A673 (cell line): ENCODE measurements at regions not wholly inside any gene's neighbourhood (a gene's known extent, or its start where the extent isn't known, plus 50 kb on each side); places are given as distances from the start of the nearest gene placed in this dataset.

Experiments used
- BruUV-seq: library from RNA; stranded (reverse); fragments of 400-500 nt; replicated peaks from 2 replicates; lab custom pipeline; 2021; lab: Mats Ljungman, UMichigan
- CTCF ChIA-PET: fragments of 300-600 bp; sonication (Branson Sonifier 250); formaldehyde crosslinking; loops from one replicate; lab custom pipeline; 2022; ENCODE audit warnings: antibody characterized with exemption; lab: Charles Lee
- POLR2A ChIA-PET: fragments of 300-600 bp; sonication (Branson Sonifier 250); formaldehyde crosslinking; loops from one replicate; lab custom pipeline; 2022; ENCODE audit warnings: antibody characterized with exemption; ENCODE audit not compliant: low non-redundant PET; lab: Charles Lee
- DNase-seq: peaks from one replicate; pipeline ENCODE4 v3.0.0-alpha.2; 2015; ENCODE audit warnings: low spot score
- H3K27ac ChIP-seq: fragments of 200-600 bp; sonication (generic); 2 replicates; pipeline ENCODE4 v1.5.1; 2016; ENCODE audit warnings: mixed run types, low read depth, mild to moderate bottlenecking, mixed read lengths, antibody characterized with exemption, low read length; ENCODE audit not compliant: poor library complexity, severe bottlenecking
- H3K27me3 ChIP-seq: fragments of 200-600 bp; sonication (generic); replicated peaks from 2 replicates; pipeline ENCODE4 v1.6.1; 2017; ENCODE audit warnings: mixed run types, low read depth, mild to moderate bottlenecking, mixed read lengths, antibody characterized with exemption, low read length; ENCODE audit not compliant: insufficient read depth, poor library complexity
- H3K36me3 ChIP-seq: fragments of 200-600 bp; sonication (generic); 2 replicates; pipeline ENCODE4 v1.6.1; 2016; ENCODE audit warnings: mixed run types, mild to moderate bottlenecking, mixed read lengths, antibody characterized with exemption, low read length; ENCODE audit not compliant: insufficient read depth, poor library complexity, severe bottlenecking
- H3K4me1 ChIP-seq: fragments of 200-600 bp; sonication (generic); 2 replicates; pipeline ENCODE4 v1.6.1; 2017; ENCODE audit warnings: mixed run types, mild to moderate bottlenecking, mixed read lengths, antibody characterized with exemption, low read length; ENCODE audit not compliant: insufficient read depth, poor library complexity, severe bottlenecking
- H3K4me3 ChIP-seq: fragments of 200-600 bp; sonication (generic); 2 replicates; pipeline ENCODE4 v1.5.1; 2016; ENCODE audit warnings: low read depth, mixed run types, mild to moderate bottlenecking, mixed read lengths, low read length; ENCODE audit not compliant: poor library complexity, severe bottlenecking
- H3K9me3 ChIP-seq: fragments of 200-600 bp; sonication (generic); 2 replicates; pipeline ENCODE4 v1.6.1; 2016; ENCODE audit warnings: mixed run types, low read depth, mild to moderate bottlenecking, mixed read lengths, antibody characterized with exemption, low read length; ENCODE audit not compliant: poor library complexity, severe bottlenecking
- CTCF ChIP-seq: fragments of 300-800, 200-600 bp; sonication (generic); conservative IDR thresholded peaks from 2 replicates; pipeline ENCODE4 v1.5.1; 2017; ENCODE audit warnings: low read depth, mild to moderate bottlenecking, antibody characterized with exemption, low read length, moderate library complexity, mixed read lengths
- EZH2 ChIP-seq: fragments of 200-600 bp; sonication (generic); IDR thresholded peaks from 2 replicates; pipeline ENCODE4 v1.6.1; 2017; ENCODE audit warnings: borderline replicate concordance, low read depth, mild to moderate bottlenecking, mixed read lengths, antibody characterized with exemption, low read length; ENCODE audit not compliant: poor library complexity, severe bottlenecking
- intact Hi-C: fragments of 100-400 bp; cut with micrococcal nuclease; formaldehyde crosslinking; loops from one replicate; pipeline ENCODE4 v1.10.0; 2022; ENCODE audit not compliant: unreplicated experiment

GRCh38 chr18:7415081-7415894, 151.8 kb upstream of the PTPRM start:
- ChIA-PET CTCF (no interaction called here), POLR2A (no interaction called here)
- Histone ChIP-seq H3K4me1 (no peaks in the 10 kb centered on the region), H3K27me3 (no peaks in the 10 kb centered on the region), H3K27ac (no peak overlapping the region), H3K9me3 (peaks cover 12% of the 10 kb centered on the region), H3K4me3 (no peak overlapping the region), H3K36me3 (no peaks in the 10 kb centered on the region)
- no peak for DNase-seq
- no TSS peak for BruUV-seq
- no peak for TF ChIP-seq EZH2
- TF ChIP-seq CTCF, result no peak
- intact Hi-C loops, result no loop called here

- no TSS peak for BruUV-seq
- H3K4me1 ChIP-seq, result no peaks in the 10 kb centered on the region
- H3K27me3 ChIP-seq, result no peaks in the 10 kb centered on the region
- H3K4me3 ChIP-seq, result no peak overlapping the region
- DNase-seq, result no peak
- H3K27ac ChIP-seq, result no peak overlapping the region
- no peak for TF ChIP-seq CTCF
- H3K36me3 ChIP-seq, result no peaks in the 10 kb centered on the region
- H3K9me3 ChIP-seq, result peaks cover 19% of the 10 kb centered on the region
- POLR2A ChIA-PET, result no interaction called here
- CTCF ChIA-PET, result no interaction called here
- intact Hi-C loops, result no loop called here
These were observed 149.4 kb upstream of the PTPRM start for GRCh38 chr18:7417727-7418126.

- peaks cover 45% of the 10 kb centered on the region for H3K9me3 ChIP-seq
- intact Hi-C loops, result no loop called here
- POLR2A ChIA-PET, result no interaction called here
- CTCF ChIA-PET, result no interaction called here
- H3K36me3 ChIP-seq, result no peaks in the 10 kb centered on the region
- TF ChIP-seq EZH2 (no peak), CTCF (no peak)
- H3K4me3 ChIP-seq, result no peak overlapping the region
- H3K27me3 ChIP-seq, result no peaks in the 10 kb centered on the region
- no peaks in the 10 kb centered on the region for H3K4me1 ChIP-seq
- H3K27ac ChIP-seq, result no peak overlapping the region
- BruUV-seq, result no TSS peak
- no peak for DNase-seq
These were observed 137.3 kb upstream of the PTPRM start for GRCh38 chr18:7429831-7430230.
